Neuronal stem cell (in vitro differentiated cells): ENCODE measurements at regions not wholly inside any gene's neighbourhood (a gene's known extent, or its start where the extent isn't known, plus 50 kb on each side); places are given as distances from the start of the nearest gene placed in this dataset.
"Not testable (repeated sequence)": the region's sequence is repeated elsewhere in the genome, so short reads cannot be mapped to it uniquely, and the experiment has no call there.

ENCODE experiments used
- DNase-seq: peaks from one replicate; pipeline ENCODE4 v3.0.0-alpha.2; 2013; ENCODE audit warnings: low spot score
- H2AFZ ChIP-seq: one replicate; pipeline ENCODE4 v1.6.1; 2013; ENCODE audit warnings: mild to moderate bottlenecking, low read length, inconsistent platforms
- H2AK5ac ChIP-seq: 2 replicates; pipeline ENCODE4 v1.6.1; 2013; ENCODE audit warnings: low read depth, mild to moderate bottlenecking, inconsistent platforms, low read length, moderate library complexity, mixed read lengths
- H2BK120ac ChIP-seq: 2 replicates; pipeline ENCODE4 v1.6.1; 2013; ENCODE audit warnings: low read depth, mild to moderate bottlenecking, inconsistent platforms, low read length, moderate library complexity, mixed read lengths
- H2BK12ac ChIP-seq: one replicate; pipeline ENCODE4 v1.6.1; 2013; ENCODE audit warnings: low read length, inconsistent platforms
- H2BK15ac ChIP-seq: 2 replicates; pipeline ENCODE4 v1.6.1; 2013; ENCODE audit warnings: mild to moderate bottlenecking, low read length, inconsistent platforms, mixed read lengths
- H2BK5ac ChIP-seq: one replicate; pipeline ENCODE4 v1.6.1; 2013; ENCODE audit warnings: inconsistent platforms, mild to moderate bottlenecking, low read length, moderate library complexity
- H3K14ac ChIP-seq: one replicate; pipeline ENCODE4 v1.6.1; 2013; ENCODE audit warnings: low read length, inconsistent platforms
- H3K18ac ChIP-seq: 2 replicates; pipeline ENCODE4 v1.6.1; 2013; ENCODE audit warnings: low read length, inconsistent platforms
- H3K23ac ChIP-seq: 2 replicates; pipeline ENCODE4 v1.6.1; 2013; ENCODE audit warnings: low read depth, mild to moderate bottlenecking, mixed read lengths, low read length, inconsistent platforms; ENCODE audit not compliant: poor library complexity
- H3K27ac ChIP-seq: replicated peaks from 3 replicates; pipeline ENCODE4 v1.5.1; 2013; ENCODE audit warnings: low read length, inconsistent platforms
- H3K27me3 ChIP-seq, 3 experiments: 2 replicates each; pipeline ENCODE4 v1.6.1; 2013; ENCODE audit warnings: low read length in 3 of 3, mild to moderate bottlenecking in 2 of 3, inconsistent platforms in 1 of 3, low read depth in 1 of 3, mixed read lengths in 1 of 3, moderate library complexity in 1 of 3; ENCODE audit not compliant: control insufficient read depth in 3 of 3, insufficient read depth in 3 of 3
- H3K36me3 ChIP-seq, 2 donors: replicated peaks in 1 of 2; 2 replicates each; pipeline ENCODE4 v1.6.1; 2013; ENCODE audit warnings: low read length in 2 of 2; ENCODE audit not compliant: control insufficient read depth in 2 of 2, insufficient read depth in 2 of 2
- H3K4ac ChIP-seq: 2 replicates; pipeline ENCODE4 v1.6.1; 2013; ENCODE audit warnings: inconsistent platforms, mild to moderate bottlenecking, low read length, moderate library complexity
- H3K4me1 ChIP-seq, 2 donors: 1 replicate in 1 of 2; 2 replicates in 1 of 2; pipeline ENCODE4 v1.6.1; 2013; ENCODE audit warnings: low read length in 2 of 2, low read depth in 1 of 2; ENCODE audit not compliant: control insufficient read depth in 2 of 2, insufficient read depth in 1 of 2
- H3K4me2 ChIP-seq: one replicate; pipeline ENCODE4 v1.6.1; 2013; ENCODE audit warnings: mild to moderate bottlenecking, low read length, inconsistent platforms; ENCODE audit not compliant: insufficient read depth, poor library complexity, severe bottlenecking
- H3K4me3 ChIP-seq, 2 donors: 2 replicates each; pipeline ENCODE4 v1.5.1; 2013; ENCODE audit warnings: low read length in 2 of 2, mild to moderate bottlenecking in 2 of 2, inconsistent platforms in 1 of 2, moderate library complexity in 1 of 2
- H3K79me1 ChIP-seq: one replicate; pipeline ENCODE4 v1.6.1; 2013; ENCODE audit warnings: low read depth, mild to moderate bottlenecking, inconsistent platforms, low read length, moderate library complexity
- H3K9ac ChIP-seq: one replicate; pipeline ENCODE4 v1.6.1; 2013; ENCODE audit warnings: mild to moderate bottlenecking, low read depth, low read length, inconsistent platforms; ENCODE audit not compliant: poor library complexity
- H3K9me3 ChIP-seq, 2 donors: replicated peaks in 1 of 2; 2 replicates each; pipeline versions ENCODE3 to v1.6.1; 2013; ENCODE audit warnings: low read length in 2 of 2, mild to moderate bottlenecking in 2 of 2, inconsistent platforms in 1 of 2, low read depth in 1 of 2, mixed read lengths in 1 of 2, moderate library complexity in 1 of 2; ENCODE audit not compliant: control insufficient read depth in 2 of 2, insufficient read depth in 1 of 2
- H4K8ac ChIP-seq: one replicate; pipeline ENCODE4 v1.6.1; 2013; ENCODE audit warnings: low read depth, mild to moderate bottlenecking, inconsistent platforms, low read length, moderate library complexity
- H4K91ac ChIP-seq: one replicate; pipeline ENCODE4 v1.6.1; 2013; ENCODE audit warnings: low read length, low read depth, mild to moderate bottlenecking, inconsistent platforms; ENCODE audit not compliant: poor library complexity
- WGBS, 2 donors: extraction: QIAGEN DNeasy Blood & Tissue Kit; methylation state at CpG; one replicate each; pipeline ENCODE4 v1.1.7; 2013; ENCODE audit warnings: missing lambda C conversion rate in 2 of 2, mixed read lengths in 1 of 2; ENCODE audit not compliant: insufficient read length in 2 of 2, insufficient replicate concordance in 1 of 2; ENCODE audit errors: extremely low coverage in 2 of 2; 5-methylcytosine and 5-hydroxymethylcytosine counted together

- H3K4me1 ChIP-seq, result no peaks in the 10 kb centered on the region
- DNase-seq, result no peak
- no peak overlapping the region for H3K4me3 ChIP-seq
- H3K4me2 ChIP-seq, result no peak overlapping the region
- H3K27ac ChIP-seq, result no peak overlapping the region
- no peak overlapping the region for H3K14ac ChIP-seq
- H2AFZ ChIP-seq, result no peak overlapping the region
- no peak overlapping the region for H3K23ac ChIP-seq
- H2AK5ac ChIP-seq, result no peak overlapping the region
- no peaks in the 10 kb centered on the region for H3K27me3 ChIP-seq
- H4K91ac ChIP-seq, result no peak overlapping the region
- no peaks in the 10 kb centered on the region for H3K79me1 ChIP-seq
- H3K9me3 ChIP-seq, result no peaks in the 10 kb centered on the region
- H2BK12ac ChIP-seq, result no peak overlapping the region
- no peak overlapping the region for H2BK15ac ChIP-seq
- H3K18ac ChIP-seq, result no peak overlapping the region
- no peak overlapping the region for H2BK120ac ChIP-seq
- no peak overlapping the region for H4K8ac ChIP-seq
- H3K4ac ChIP-seq, result no peak overlapping the region
- H2BK5ac ChIP-seq, result no peak overlapping the region
- H3K36me3 ChIP-seq, result no peaks in the 10 kb centered on the region
- H3K9ac ChIP-seq, result no peak overlapping the region
Measured at GRCh38 chr7:112669306-112669705, 120.9 kb downstream of the TMEM168 start.

- H3K23ac ChIP-seq, result no peak overlapping the region
- no peaks in the 10 kb centered on the region for H3K79me1 ChIP-seq
- no peak overlapping the region for H3K4me2 ChIP-seq
- H2AK5ac ChIP-seq, result no peak overlapping the region
- H2BK12ac ChIP-seq, result no peak overlapping the region
- H2AFZ ChIP-seq, result no peak overlapping the region
- no peak overlapping the region for H4K8ac ChIP-seq
- no peak overlapping the region for H2BK120ac ChIP-seq
- H3K27me3 ChIP-seq, result no peaks in the 10 kb centered on the region
- no peak overlapping the region for H4K91ac ChIP-seq
- H3K27ac ChIP-seq, result no peak overlapping the region
- no CpG with 5 or more reads among the region's 4 CpGs for WGBS, 2 donors
- H3K18ac ChIP-seq, result no peak overlapping the region
- no peak overlapping the region for H3K9ac ChIP-seq
- no peak for DNase-seq
- H3K4ac ChIP-seq, result no peak overlapping the region
- H3K4me3 ChIP-seq, result no peak overlapping the region
- no peaks in the 10 kb centered on the region for H3K9me3 ChIP-seq
- no peaks in the 10 kb centered on the region for H3K36me3 ChIP-seq
- H2BK5ac ChIP-seq, result no peak overlapping the region
- H3K4me1 ChIP-seq, result peaks cover 0 to 5% of the 10 kb centered on the region in 2 donors
- H2BK15ac ChIP-seq, result no peak overlapping the region
- no peak overlapping the region for H3K14ac ChIP-seq
Measured at GRCh38 chr7:112670193-112670592, 120.0 kb downstream of the TMEM168 start.

- Histone ChIP-seq H3K9me3 (no peaks in the 10 kb centered on the region), H3K4me1 (peaks cover 0 to 5% of the 10 kb centered on the region in 2 donors), H3K4me3 (no peak overlapping the region), H4K8ac (no peak overlapping the region), H2BK12ac (no peak overlapping the region), H2BK15ac (no peak overlapping the region), H3K18ac (no peak overlapping the region), H2BK5ac (no peak overlapping the region), H3K23ac (no peak overlapping the region), H2AFZ (no peak overlapping the region), H3K14ac (no peak overlapping the region), H3K36me3 (no peaks in the 10 kb centered on the region), H3K4ac (no peak overlapping the region), H3K27me3 (no peaks in the 10 kb centered on the region), H3K9ac (no peak overlapping the region), H2BK120ac (no peak overlapping the region), H4K91ac (no peak overlapping the region), H2AK5ac (no peak overlapping the region), H3K27ac (no peak overlapping the region), H3K4me2 (no peak overlapping the region), H3K79me1 (no peaks in the 10 kb centered on the region)
- no CpG with 5 or more reads among the region's 6 CpGs for WGBS, 2 donors
- DNase-seq, result no peak
Measured at GRCh38 chr7:112678626-112679025, 111.6 kb downstream of the TMEM168 start.

GRCh38 chr7:112689466-112690177 is 100.6 kb downstream of the TMEM168 start:
- H2BK15ac ChIP-seq, H3K4me1 ChIP-seq, H3K27me3 ChIP-seq, H3K4me3 ChIP-seq, H3K18ac ChIP-seq, H3K9me3 ChIP-seq, H3K4ac ChIP-seq, H2BK120ac ChIP-seq, H3K36me3 ChIP-seq, H3K14ac ChIP-seq, H3K27ac ChIP-seq, H3K9ac ChIP-seq, DNase-seq, H3K4me2 ChIP-seq, H2BK12ac ChIP-seq, H2BK5ac ChIP-seq, H3K23ac ChIP-seq, H2AK5ac ChIP-seq, H4K91ac ChIP-seq, H3K79me1 ChIP-seq, H4K8ac ChIP-seq: not testable (repeated sequence)
- WGBS, 2 donors, result no CpG with 5 or more reads among the region's 6 CpGs
- H2AFZ ChIP-seq, result peak overlapping the region; percentile 39
